GM21360 (cell line): ENCODE measurements at regions not wholly inside any gene's neighbourhood (a gene's known extent, or its start where the extent isn't known, plus 50 kb on each side); places are given as distances from the start of the nearest gene placed in this dataset.

ENCODE experiments used
- ATAC-seq: cut with Tn5 transposase; IDR thresholded peaks from one replicate; pipeline ENCODE4 v1.9.1; 2021; ENCODE audit warnings: mild to moderate bottlenecking, moderate library complexity; ENCODE audit not compliant: unreplicated experiment

DNA sequence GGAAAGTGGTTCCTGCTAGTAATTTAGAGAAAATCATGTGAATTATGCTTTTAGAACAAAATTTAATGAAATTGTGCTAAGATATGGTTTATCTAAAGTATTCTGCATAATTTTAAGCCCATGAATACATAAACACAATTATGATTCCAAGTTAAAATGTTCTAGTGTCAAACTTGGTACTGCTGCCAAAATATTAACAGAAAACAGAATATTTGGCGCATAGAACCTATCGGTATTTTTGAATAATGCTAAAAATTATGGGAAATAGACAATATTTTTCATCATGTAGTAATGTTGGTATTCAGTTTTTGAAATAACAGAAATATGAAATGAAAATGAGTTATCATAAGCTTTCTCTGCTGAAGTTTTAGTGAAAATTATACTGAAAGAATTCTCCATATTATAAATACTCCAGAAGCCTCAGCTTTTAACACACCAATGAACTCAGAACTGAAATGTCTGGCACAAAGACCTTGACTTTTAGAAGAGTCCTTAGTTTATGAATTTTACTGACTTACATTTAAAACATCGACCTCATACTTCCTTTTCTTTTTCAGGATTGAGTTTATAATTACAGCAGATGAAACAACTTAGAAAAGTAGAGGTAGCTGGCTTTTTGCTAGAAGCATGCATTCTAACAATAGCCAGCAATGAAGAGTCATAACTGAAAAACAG is 1192.3 kb upstream of the GJE1 start:
- no peak for ATAC-seq

DNA sequence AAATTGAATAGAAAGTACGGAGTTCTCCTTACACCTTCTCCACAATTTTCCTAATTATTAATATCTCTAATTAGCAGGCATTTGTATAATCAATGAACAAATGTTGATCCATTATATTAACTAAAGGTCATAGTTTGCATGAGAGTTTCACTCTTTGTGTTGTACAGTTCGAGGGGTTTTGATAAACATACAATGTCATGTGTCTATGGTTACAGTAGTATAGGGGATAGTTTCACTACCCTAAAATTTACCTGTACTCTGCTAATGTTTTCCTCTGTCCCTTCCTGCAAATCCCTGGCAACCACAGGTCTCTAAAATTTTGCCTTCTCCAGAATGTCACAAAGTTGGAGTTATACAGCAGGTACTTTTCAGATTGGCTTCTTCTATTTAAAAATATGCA is 1199.8 kb upstream of the GJE1 start:
- no peak for ATAC-seq

DNA sequence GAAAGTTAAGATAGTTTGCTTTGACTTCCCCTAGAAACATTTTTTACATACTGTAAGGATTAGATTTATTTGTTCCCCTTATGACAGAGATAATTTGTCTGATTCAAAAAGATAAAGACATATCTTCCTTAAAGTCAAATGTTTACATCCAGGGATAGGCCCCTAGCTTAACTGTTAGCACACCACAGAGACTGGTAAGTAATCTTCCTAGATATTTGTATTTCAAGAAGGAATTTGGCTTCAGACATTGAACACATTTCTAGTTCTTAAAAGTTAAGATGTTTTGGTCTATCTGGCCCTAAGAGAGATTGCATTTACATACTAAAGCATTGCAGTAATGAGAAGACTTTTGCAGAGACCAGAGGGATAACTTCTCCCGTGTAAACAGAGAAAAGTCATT is 1201.1 kb upstream of the GJE1 start:
- ATAC-seq, result no peak

DNA sequence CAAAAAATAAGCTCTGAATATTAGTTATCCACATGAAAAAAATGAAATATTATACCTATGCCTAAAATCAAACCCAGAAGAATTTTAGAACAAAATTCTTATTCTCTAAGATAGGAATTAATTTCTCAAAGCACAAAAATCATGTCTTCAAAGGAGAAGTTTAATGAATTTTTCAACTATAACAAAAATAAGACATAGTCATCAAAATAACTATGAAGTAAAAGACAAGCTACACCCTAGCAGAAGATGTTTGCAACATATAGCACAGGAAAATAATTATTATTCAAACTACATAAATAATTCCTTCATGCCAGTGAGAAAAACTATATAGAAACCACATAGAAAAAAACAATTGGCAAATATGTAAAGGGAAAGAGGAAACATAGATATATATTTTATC is 1203.6 kb upstream of the GJE1 start:
- ATAC-seq, result no peak

DNA sequence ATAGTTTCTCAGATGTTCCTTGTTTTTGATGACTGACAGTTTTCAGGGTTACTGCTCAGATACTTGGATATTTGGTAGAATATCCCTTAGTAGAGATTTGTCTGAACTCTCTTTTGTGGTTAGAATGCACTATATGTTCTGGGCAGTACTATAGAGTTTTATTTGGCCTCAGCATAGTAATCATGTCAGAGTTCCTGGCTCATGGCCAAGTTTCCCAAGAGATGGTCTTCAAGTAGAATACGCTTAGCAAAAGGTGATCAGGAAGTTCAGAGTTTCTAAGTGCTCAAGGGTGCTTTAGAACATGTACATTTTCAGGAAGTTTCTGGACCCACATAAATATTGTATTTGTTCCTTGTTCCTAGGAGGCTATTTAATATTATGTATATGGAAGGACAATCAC is 1209.7 kb upstream of the GJE1 start:
- ATAC-seq, result no peak

DNA sequence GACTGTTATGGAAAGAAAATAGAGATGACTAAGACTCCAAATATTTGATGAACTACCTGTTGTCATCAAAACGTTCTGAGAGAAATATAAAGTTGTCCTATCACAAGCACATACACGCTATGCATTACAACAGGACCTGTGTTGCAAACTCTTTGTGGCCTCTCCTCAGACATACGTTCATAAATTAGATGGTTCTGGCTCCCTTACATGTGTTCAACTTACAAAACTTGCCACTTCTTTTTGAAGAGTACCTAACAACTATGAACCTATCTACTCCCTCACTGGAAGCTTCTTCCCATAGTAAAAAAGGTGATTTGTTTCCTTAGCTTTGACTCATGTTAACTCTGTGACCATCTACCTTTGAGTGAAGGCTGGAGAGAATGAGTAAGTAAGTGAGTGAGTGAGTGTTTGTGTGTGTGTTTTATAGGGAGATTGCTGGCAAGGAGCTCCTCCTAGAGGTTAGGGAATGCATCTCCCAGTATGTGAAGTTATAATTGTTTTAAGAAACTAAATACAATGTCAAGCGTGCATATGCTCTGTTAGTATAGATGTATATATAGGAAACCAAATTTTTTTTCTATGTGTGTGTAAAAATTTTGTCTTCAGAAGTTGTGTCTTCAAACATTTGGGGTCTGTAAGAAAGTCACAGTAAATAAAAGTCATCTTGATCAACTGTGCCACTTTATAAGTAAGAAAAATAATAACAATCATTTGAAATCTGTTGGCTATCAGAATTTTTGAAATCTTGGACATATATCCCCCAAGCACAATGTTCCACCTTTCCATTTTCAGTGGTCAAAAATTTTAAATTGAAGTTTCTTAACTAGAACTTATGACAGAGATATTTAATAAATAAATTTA is 1211.1 kb upstream of the GJE1 start:
- ATAC-seq, result peak; percentile 76

DNA sequence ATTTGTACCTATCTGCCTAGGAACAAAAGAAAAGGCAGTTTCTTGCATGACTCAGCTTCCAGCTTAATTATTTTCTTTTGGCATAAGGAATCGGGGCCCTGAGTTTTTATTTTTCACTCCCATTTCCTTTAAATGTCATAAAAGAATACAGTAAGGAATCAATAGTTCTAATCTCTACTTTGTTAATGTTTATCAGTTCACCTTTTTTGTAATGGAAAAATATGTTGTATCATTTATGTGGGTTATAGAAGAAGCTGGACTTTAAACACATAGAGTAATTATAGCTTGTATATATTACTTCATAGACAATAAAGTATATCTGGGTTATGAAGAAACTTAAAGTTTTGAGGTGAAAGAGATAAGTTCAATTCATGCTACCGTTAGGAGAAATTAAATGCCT is 1214.8 kb upstream of the GJE1 start:
- no peak for ATAC-seq

DNA sequence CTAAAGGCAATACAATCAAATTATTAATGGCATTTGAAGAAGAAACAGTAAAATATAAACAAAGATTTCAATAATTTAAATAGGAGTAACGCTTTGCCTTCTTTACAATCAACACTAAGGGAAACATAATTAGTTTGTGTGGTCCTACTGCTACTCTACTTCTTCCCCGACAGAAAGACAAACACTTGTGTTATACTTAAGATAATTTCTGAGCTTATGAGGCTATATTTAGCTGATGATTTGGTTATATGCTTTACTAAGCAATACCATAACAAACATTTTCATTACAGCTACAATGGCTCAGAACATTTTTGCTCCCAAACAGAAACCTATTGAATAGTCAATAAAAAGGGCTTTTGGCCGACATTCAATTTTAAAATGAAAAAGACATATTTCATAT is 1217.2 kb upstream of the GJE1 start:
- ATAC-seq, result no peak

DNA sequence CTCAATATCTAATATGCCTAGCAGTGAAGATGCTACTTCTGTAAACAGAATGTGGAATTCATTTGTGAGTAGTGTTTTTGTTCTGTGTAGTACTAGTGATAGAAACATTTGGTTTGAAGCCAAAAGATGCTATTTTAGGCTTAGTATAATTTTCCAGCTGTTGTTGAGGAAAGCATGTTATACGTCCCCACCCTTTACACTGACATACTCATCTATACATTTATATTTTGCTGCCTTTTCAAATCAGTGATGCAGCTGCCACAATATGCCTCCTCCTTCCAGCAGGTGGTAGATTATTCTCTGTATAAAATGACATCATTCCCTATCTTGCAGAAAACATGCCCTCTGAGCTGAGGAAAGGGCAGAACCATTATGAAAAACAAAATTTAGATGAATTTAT is 1217.6 kb upstream of the GJE1 start:
- no peak for ATAC-seq

DNA sequence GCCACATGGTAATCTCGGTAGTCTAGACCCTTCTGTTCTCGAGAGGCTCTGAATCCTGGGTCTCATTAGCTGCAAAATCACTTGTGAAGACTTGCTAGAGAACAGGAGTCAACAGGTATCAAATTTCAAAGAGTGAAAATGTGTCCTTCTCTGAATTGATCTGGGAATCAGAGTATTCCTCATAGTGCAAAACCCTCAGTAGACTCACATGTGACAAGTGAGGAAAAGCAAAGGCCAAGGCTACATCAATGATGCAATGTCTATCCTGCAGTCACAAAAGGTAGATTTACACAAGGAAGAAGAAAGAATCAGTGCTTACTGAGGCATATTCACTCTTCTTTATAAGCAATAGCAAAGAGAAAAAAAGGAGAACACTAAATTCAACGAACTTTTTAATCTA is 1220.0 kb upstream of the GJE1 start:
- ATAC-seq, result no peak

DNA sequence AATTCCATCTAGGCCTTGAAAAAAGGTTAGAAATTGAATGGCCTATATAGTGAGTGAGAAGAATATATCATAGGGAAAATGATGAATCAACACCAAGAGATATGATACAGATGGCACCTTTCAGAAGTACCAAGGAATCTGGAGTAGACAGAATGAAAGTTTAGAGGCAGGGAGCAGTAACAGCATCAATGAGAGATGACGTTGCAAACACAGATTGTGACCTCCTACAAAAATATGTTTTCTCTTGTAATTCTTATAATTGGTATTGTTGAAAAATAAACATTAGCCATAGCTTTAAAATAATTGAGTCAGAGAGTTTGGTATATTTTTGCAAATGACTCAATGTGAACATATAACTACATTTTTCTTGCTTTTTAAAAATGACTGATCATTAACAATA is 1223.1 kb upstream of the GJE1 start:
- no peak for ATAC-seq

DNA sequence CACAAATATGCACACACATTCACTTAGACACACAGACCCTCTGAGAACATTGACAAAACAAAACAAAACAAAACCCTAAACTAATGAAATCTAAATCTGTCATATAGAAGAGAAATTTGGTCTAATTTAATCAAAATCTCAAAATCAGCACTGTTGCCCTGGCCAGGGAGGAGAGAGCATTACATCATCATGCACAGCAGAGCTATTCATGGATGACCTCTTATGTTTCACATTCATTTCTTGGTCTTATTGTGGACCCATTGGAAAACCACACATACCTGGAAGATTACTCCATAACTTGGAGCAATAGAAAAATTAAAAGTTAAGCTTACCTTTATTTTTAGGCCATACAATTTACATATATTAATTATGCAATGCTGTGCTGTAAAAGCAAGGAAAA is 1223.6 kb upstream of the GJE1 start:
- no peak for ATAC-seq

DNA sequence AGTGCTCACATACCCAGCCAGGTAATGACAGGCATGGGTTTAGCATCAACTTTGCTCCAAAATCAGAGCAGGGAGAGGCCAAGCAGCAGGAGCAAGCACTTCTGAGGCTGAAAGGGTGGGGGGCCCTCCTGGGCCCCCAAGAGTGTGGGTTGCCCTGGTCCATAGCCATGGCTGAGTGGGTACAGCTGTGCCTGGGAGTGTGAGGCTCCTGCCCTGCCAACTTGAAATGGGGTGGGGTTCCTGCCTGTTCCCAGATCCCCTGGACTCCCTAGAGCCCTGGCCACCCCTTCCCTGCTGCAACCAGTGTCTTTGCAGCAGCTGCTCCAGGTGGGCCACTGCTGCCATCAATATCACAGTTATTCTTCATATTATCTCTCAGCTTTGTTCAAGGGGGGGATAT is 1224.2 kb upstream of the GJE1 start:
- no peak for ATAC-seq

DNA sequence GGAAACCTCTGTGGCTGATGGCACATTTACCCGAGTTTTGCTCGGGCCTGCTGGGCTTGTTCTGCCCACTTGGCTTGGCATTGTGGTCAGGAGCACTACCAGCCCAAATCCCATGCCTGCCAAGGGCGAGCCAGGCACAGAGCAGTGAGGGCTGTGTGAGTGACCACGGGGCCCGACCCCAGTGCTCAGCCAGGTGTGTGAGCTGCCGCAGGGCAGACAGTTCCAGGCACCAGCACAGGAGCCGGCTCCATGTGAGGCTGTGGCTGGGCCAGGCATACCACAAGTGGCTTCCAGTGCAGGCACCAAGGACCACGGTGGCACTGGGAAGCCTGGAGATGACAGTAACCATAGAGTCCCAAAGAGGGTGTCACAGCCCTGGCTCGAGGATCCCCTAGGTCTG is 1225.5 kb upstream of the GJE1 start:
- ATAC-seq, result no peak

DNA sequence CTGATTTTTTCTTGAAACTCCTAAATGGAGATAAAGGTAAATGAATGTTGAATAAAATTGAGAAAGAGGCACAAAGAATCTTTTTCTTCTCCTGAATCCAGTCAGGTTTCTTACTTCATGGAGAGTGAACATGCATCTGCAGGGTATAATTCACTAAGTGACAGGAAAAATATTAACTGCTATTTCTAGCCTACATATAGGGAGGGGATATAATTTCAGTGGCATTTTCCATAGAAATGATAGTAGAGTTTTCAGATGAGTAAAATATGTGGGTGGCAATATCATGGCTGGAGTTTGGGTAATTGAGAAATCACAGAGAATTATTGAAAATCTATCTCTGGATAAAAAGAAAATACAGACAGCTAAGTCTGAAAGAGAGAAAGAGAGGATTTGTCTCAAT is 1227.0 kb upstream of the GJE1 start:
- ATAC-seq, result no peak

DNA sequence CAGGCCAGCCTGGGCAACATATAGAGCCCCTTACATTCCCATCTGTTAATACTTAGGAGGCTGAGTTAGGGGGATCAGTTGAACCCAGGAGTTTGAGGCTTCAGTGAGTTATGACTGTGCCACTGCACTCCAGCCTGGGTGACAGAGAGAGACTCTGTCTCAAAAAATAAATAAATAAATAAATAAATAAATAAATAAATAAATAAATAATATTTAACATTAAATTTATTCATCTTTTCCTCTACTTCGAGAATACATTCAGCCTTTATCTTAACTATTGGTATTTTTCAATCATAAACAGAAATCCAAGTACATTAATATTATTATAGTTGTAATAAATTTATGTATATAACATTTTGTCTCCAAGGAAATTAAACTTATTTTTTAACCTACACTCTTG is 1227.7 kb upstream of the GJE1 start:
- ATAC-seq, result no peak

DNA sequence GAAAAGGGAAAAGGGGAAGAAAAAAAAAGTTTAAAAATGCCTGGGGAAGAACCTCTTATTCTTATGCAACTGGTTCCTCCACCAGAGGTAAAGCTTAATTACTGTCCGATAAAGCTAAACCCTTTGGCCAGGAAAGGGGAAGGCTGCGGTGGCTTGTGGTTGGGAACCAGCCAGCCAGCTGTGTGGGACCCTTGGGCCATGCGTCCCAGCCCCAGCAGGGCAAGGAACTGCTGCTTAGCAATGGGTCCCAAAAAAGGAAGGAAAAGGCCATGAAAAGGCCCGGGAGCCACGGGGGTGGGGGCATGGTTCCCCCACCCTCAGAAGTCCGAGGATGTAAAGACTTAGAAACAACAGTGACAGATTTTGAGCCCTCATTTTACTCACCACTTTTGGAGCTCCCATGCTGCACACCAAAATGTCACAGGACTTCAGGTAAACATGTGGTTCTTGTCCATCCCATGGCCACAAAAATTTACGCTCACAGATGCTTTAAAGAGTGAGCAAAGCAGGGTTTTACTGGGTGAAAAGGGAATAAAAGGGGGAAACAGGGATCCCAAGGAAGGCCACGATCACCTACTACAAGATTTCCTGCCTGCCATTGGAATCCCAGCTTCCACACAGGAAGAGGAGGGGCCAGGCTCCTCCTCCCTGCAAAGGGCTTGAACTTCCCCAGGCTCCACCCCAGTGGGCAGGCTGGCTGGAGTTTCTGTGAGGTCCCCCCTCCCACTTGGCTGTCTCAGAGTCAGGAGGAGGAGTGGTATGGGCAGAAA is 1234.7 kb upstream of the GJE1 start:
- no peak for ATAC-seq

DNA sequence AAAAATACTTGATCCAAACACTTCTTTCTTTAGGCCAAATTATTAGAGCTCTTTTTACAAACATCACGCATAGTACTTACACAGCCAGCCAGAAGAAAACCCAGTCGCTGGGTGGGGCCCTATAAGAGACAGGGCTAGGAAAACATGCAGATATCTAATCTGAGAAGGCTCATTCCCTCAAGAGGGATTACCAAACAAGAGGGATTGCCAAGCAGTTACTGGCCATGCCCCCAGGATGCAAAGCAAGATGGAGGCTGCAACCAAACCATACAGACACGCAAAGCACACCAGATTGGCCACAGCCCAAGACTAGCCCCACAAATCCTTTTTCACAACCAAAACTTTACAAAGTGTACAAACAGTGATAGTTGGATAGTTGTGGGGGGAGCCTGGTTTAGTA is 1235.4 kb upstream of the GJE1 start:
- ATAC-seq, result no peak

DNA sequence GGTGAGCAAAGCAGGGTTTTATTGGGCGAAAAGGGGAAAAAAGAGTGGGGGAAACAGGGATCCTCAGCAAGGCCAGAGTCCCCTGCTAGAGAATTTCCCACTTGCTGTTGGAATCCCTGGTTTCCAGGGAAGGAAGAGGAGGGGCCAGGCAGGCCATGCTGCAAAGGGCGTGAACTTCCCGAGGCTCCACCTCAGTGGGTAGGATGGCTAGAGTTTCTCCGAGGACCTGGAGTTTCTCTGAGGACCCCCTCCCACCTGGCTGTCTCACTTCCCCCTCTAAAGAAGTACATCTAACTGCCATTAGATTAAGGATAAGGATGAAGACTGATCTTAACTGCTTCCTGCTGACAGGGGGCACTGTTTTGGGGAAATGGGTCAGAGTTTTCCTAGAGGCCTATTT is 1239.3 kb upstream of the GJE1 start:
- ATAC-seq, result no peak

DNA sequence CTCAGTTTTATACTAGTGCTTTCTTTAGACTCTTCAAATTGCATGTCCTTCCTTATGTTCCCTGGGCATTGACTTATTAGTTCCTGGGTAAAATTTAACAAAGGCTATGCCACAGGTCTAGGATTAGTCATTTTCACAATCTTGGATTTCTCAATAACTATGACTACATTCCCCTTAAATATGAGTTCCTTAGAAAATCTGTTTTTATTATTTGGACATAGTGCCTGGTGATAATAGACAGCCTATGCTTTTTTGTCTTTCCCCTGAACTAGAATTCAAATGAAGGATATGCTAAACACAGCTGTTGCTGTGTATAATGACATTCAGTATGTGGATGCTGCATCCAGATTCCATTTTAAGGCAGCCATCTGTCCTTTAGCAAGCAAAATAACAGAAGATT is 1252.8 kb upstream of the GJE1 start:
- ATAC-seq, result no peak

DNA sequence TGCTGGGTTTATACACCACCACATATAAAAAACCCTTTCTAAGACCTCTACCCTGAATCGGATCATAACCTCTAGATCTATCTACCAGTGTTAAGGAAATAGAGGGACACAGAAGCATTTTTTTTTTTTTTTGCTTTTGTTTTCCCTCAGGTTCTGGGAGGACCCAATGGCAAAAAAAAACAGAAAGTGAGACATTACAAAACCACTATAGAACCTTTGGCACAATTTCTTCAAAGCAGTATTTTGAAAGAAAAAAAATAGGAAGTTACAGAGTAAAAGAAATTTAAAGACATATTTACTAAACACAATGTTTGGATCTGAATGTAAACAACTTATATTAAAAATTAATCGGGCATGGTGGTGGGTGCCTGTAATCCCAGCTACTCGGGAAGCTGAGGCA is 1258.7 kb upstream of the GJE1 start:
- ATAC-seq, result no peak

DNA sequence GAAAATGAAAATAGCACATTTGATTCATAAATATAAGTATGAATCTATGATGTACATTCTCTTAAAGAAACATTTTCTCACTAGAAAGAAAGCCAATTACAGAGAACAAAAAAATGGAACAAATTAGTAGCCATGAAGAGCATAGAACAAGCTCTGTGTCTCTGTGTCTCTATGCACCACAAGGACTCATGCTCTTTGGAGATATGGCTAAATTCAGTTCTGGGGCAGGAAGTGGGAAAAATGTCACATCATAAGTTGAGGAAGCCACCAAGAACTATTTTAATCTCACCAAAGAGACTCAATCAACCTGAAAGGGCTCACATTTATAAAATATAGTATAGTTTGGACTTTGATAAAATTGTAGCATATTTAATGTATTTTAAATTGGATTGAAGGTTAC is 1259.8 kb upstream of the GJE1 start:
- ATAC-seq, result no peak
